ENCODE measurements at regions not wholly inside any gene's neighbourhood (a gene's known extent, or its start where the extent isn't known, plus 50 kb on each side); places are given as distances from the start of the nearest gene placed in this dataset.

GRCh38 chr1:148373192-148373925 lies 109.7 kb downstream of the PPIAL4G start:
- no peak for TF ChIP-seq REST (IDR thresholded peaks at IDR 0.05; ENCODE audit: insufficient read depth in 1 of 2, low read depth in 2 of 2, low read length in 2 of 2)
- TF ChIP-seq POLR2AphosphoS5 (IDR thresholded peaks at IDR 0.05; ENCODE audit: low read depth, low read length) = no peak
- no peak for TF ChIP-seq FOXP2 (optimal IDR thresholded peaks at IDR 0.05; ENCODE audit: borderline replicate concordance, extremely low read depth, extremely low read length, insufficient read depth)
- TF ChIP-seq SIN3A (IDR thresholded peaks at IDR 0.05; ENCODE audit: borderline replicate concordance, insufficient read depth, low read length) = no peak
- no peak for TF ChIP-seq TAF1 (IDR thresholded peaks at IDR 0.05; ENCODE audit: borderline replicate concordance, insufficient read depth, low read length)

GRCh38 chr1:148372731-148373130 lies 110.4 kb downstream of the PPIAL4G start:
- no peak for TF ChIP-seq SIN3A (IDR thresholded peaks at IDR 0.05; ENCODE audit: borderline replicate concordance, insufficient read depth, low read length)
- no peak for TF ChIP-seq POLR2AphosphoS5 (IDR thresholded peaks at IDR 0.05; ENCODE audit: low read depth, low read length)
- TF ChIP-seq TAF1 (IDR thresholded peaks at IDR 0.05; ENCODE audit: borderline replicate concordance, insufficient read depth, low read length) = no peak
- no peak for TF ChIP-seq FOXP2 (optimal IDR thresholded peaks at IDR 0.05; ENCODE audit: borderline replicate concordance, extremely low read depth, extremely low read length, insufficient read depth)
- TF ChIP-seq REST (IDR thresholded peaks at IDR 0.05; ENCODE audit: insufficient read depth in 1 of 2, low read depth in 2 of 2, low read length in 2 of 2) = no peak

GRCh38 chr1:148367596-148367995 lies 115.5 kb downstream of the PPIAL4G start:
- TF ChIP-seq POLR2AphosphoS5 (IDR thresholded peaks at IDR 0.05; ENCODE audit: low read depth, low read length) (no peak), FOXP2 (optimal IDR thresholded peaks at IDR 0.05; ENCODE audit: borderline replicate concordance, extremely low read depth, extremely low read length, insufficient read depth) (no peak), SIN3A (IDR thresholded peaks at IDR 0.05; ENCODE audit: borderline replicate concordance, insufficient read depth, low read length) (no peak), REST (IDR thresholded peaks at IDR 0.05; ENCODE audit: insufficient read depth in 1 of 2, low read depth in 2 of 2, low read length in 2 of 2) (no peak), TAF1 (IDR thresholded peaks at IDR 0.05; ENCODE audit: borderline replicate concordance, insufficient read depth, low read length) (no peak)

DNA sequence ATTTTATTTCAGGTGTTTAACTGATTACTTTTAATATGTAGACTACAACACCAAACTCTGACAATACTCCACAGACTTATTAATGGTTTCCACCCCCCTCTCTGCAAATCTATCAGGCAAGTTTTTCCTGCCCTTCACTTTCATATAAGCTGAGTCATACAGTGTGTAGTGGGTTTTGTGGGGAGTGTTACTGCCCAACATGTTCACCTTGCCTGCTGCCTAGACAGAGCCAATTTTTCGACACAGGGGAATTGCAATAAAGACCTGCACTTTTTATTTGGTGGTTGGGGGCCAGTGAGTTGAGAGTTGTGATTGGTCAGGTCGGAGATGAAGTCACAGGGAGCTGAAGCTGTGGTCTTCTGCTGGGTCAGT lies 119.7 kb downstream of the PPIAL4G start:
- no peak for TF ChIP-seq REST (IDR thresholded peaks at IDR 0.05; ENCODE audit: insufficient read depth in 1 of 2, low read depth in 2 of 2, low read length in 2 of 2)
- TF ChIP-seq TAF1 (IDR thresholded peaks at IDR 0.05; ENCODE audit: borderline replicate concordance, insufficient read depth, low read length) = no peak
- TF ChIP-seq SIN3A (IDR thresholded peaks at IDR 0.05; ENCODE audit: borderline replicate concordance, insufficient read depth, low read length) = no peak
- TF ChIP-seq FOXP2 (optimal IDR thresholded peaks at IDR 0.05; ENCODE audit: borderline replicate concordance, extremely low read depth, extremely low read length, insufficient read depth) = no peak
- no peak for TF ChIP-seq POLR2AphosphoS5 (IDR thresholded peaks at IDR 0.05; ENCODE audit: low read depth, low read length)
